Erythroblast (primary cell): ENCODE measurements at regions not wholly inside any gene's neighbourhood (a gene's known extent, or its start where the extent isn't known, plus 50 kb on each side); places are given as distances from the start of the nearest gene placed in this dataset.

ENCODE experiments used
- GATA1 ChIP-seq: IDR thresholded peaks from 2 replicates; pipeline ENCODE4 v1.6.1; 2011; ENCODE audit warnings: low read depth, mild to moderate bottlenecking, control low read depth, low read length, moderate library complexity
- POLR2A ChIP-seq: IDR thresholded peaks from 2 replicates; pipeline ENCODE4 v1.6.1; 2011; ENCODE audit warnings: mild to moderate bottlenecking, low read length

DNA sequence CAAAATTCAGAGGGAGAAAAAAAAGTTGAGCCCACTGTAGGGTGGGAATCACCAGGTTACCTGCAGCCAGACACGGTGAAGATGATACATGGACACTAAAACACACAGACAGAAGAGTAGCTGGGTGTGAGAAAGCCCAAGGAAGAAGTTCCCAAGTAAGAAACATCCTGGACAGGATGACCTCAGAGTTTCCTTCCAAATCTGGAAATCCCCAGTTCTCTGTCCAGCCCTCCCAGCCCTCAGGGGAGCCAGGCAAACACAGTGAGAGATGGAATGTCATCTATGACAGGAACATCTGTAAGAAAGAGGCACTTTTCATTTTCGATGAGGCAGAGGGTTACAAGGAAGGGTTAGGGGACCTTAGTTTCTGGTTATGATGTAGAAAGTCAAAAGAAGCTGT, 125.1 kb upstream of the LYZL1 start:
- no peak for TF ChIP-seq POLR2A
- no peak for TF ChIP-seq GATA1
